Loucy (cell line): ENCODE measurements at regions not wholly inside any gene's neighbourhood (a gene's known extent, or its start where the extent isn't known, plus 50 kb on each side); places are given as distances from the start of the nearest gene placed in this dataset.

Experiments
- EZH2phosphoT487 ChIP-seq: fragments of 200-600 bp; IDR thresholded peaks from 2 replicates; pipeline ENCODE4 v1.6.1; 2018; ENCODE audit warnings: antibody characterized with exemption, mild to moderate bottlenecking, moderate library complexity, borderline replicate concordance
- TF ChIP-seq, protein P1 (sequence below): fragments of 200-600 bp; sonication (generic); conservative IDR thresholded peaks from 2 replicates; pipeline ENCODE4 v1.5.1; 2014; ENCODE audit warnings: mild to moderate bottlenecking, antibody characterized with exemption, low read length

GRCh38 chr9:18255747-18256146 is 218.2 kb upstream of the ADAMTSL1 start:
- TF ChIP-seq, protein P1, sequence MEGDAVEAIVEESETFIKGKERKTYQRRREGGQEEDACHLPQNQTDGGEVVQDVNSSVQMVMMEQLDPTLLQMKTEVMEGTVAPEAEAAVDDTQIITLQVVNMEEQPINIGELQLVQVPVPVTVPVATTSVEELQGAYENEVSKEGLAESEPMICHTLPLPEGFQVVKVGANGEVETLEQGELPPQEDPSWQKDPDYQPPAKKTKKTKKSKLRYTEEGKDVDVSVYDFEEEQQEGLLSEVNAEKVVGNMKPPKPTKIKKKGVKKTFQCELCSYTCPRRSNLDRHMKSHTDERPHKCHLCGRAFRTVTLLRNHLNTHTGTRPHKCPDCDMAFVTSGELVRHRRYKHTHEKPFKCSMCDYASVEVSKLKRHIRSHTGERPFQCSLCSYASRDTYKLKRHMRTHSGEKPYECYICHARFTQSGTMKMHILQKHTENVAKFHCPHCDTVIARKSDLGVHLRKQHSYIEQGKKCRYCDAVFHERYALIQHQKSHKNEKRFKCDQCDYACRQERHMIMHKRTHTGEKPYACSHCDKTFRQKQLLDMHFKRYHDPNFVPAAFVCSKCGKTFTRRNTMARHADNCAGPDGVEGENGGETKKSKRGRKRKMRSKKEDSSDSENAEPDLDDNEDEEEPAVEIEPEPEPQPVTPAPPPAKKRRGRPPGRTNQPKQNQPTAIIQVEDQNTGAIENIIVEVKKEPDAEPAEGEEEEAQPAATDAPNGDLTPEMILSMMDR = no peak
- no peak for TF ChIP-seq EZH2phosphoT487
